SK-N-SH (cell line): ENCODE measurements at regions not wholly inside any gene's neighbourhood (a gene's known extent, or its start where the extent isn't known, plus 50 kb on each side); places are given as distances from the start of the nearest gene placed in this dataset.

Experiments used
- CTCF ChIA-PET: fragments of 300-600, 350-600 bp; formaldehyde crosslinking; extraction: SDS; loops from one replicate; lab custom pipeline; 2021; lab: Yijun Ruan, JAX
- POLR2A ChIA-PET: fragments of 350-600 bp; sonication (Branson Sonifier 250); formaldehyde crosslinking; extraction: SDS; loops from one replicate; lab custom pipeline; 2020; ENCODE audit warnings: antibody characterized with exemption, inconsistent platforms; lab: Yijun Ruan, JAX
- DNase-seq: peaks from one replicate; pipeline ENCODE4 v3.0.0; 2012
- H2AFZ ChIP-seq: fragments of 200-600 bp; sonication (generic); 2 replicates; pipeline ENCODE4 v1.8.1; 2016; ENCODE audit warnings: antibody characterized with exemption, mild to moderate bottlenecking, low read depth
- H3F3A ChIP-seq: fragments of 200-600 bp; sonication (generic); replicated peaks from 2 replicates; pipeline ENCODE3; 2016; ENCODE audit warnings: antibody characterized with exemption, mild to moderate bottlenecking; ENCODE audit not compliant: insufficient read depth
- H3K27ac ChIP-seq, 2 experiments: fragments of 200-500 bp in 1 of 2; fragments of 200-600 bp in 1 of 2; sonication (Bioruptor generic) in 1 of 2; sonication (generic), shearing (Covaris generic) in 1 of 2; 2 replicates each; pipeline versions ENCODE4 v1.5.1 to v1.6.1; 2014 to 2016; ENCODE audit warnings: low read depth in 2 of 2, inconsistent platforms in 1 of 2, low read length in 1 of 2, mild to moderate bottlenecking in 1 of 2, mixed read lengths in 1 of 2
- H3K27me3 ChIP-seq: fragments of 200-600 bp; sonication (generic), shearing (Covaris generic); 2 replicates; pipeline ENCODE4 v1.6.1; 2016; ENCODE audit warnings: mixed run types; ENCODE audit not compliant: insufficient read depth
- H3K36me3 ChIP-seq, 2 experiments: fragments of 200-500 bp in 1 of 2; fragments of 200-600 bp in 1 of 2; sonication (Bioruptor generic) in 1 of 2; sonication (generic) in 1 of 2; replicated peaks in 1 of 2; 2 replicates each; pipeline versions ENCODE3 to v1.5.1; 2014 to 2016; ENCODE audit warnings: low read length in 1 of 2, mild to moderate bottlenecking in 1 of 2; ENCODE audit not compliant: insufficient read depth in 2 of 2, control insufficient read depth in 1 of 2
- H3K4me1 ChIP-seq, 2 experiments: fragments of 200-500 bp in 1 of 2; fragments of 200-600 bp in 1 of 2; sonication (Bioruptor generic) in 1 of 2; sonication (generic), shearing (Covaris generic) in 1 of 2; 2 replicates each; pipeline versions ENCODE4 v1.5.1 to v1.6.1; 2014 to 2016; ENCODE audit warnings: low read depth in 1 of 2, low read length in 1 of 2, mixed run types in 1 of 2; ENCODE audit not compliant: insufficient read depth in 2 of 2, control insufficient read depth in 1 of 2
- H3K4me2 ChIP-seq: fragments of 200-600 bp; sonication (generic), shearing (Covaris generic); 2 replicates; pipeline ENCODE4 v1.6.1; 2017; ENCODE audit warnings: mixed run types
- H3K4me3 ChIP-seq, 2 experiments: fragments of 200-500 bp in 1 of 2; fragments of 200-600 bp in 1 of 2; sonication (Bioruptor generic) in 1 of 2; sonication (generic), shearing (Covaris generic) in 1 of 2; 2 replicates each; pipeline versions ENCODE4 v1.5.1 to v1.8.1; 2014 to 2016; ENCODE audit warnings: low read depth in 2 of 2, inconsistent platforms in 1 of 2, low read length in 1 of 2, mild to moderate bottlenecking in 1 of 2, mixed read lengths in 1 of 2, moderate library complexity in 1 of 2
- H3K79me2 ChIP-seq: fragments of 200-600 bp; sonication (generic); 2 replicates; pipeline ENCODE4 v1.8.1; 2017; ENCODE audit warnings: mild to moderate bottlenecking; ENCODE audit not compliant: insufficient read depth
- H3K9ac ChIP-seq: fragments of 200-600 bp; sonication (generic); 2 replicates; pipeline ENCODE4 v1.6.1; 2017; ENCODE audit warnings: mixed run types
- H3K9me2 ChIP-seq: fragments of 200-600 bp; sonication (generic); 2 replicates; pipeline ENCODE4 v1.6.1; 2017; ENCODE audit warnings: mixed run types
- H3K9me3 ChIP-seq: fragments of 200-600 bp; sonication (generic); 2 replicates; pipeline ENCODE4 v1.6.1; 2017; ENCODE audit warnings: mixed run types, mild to moderate bottlenecking, moderate library complexity
- H4K20me1 ChIP-seq: fragments of 200-600 bp; sonication (generic); 2 replicates; pipeline ENCODE4 v1.6.1; 2017; ENCODE audit warnings: mild to moderate bottlenecking, mixed run types; ENCODE audit not compliant: insufficient read depth
- CHD2 ChIP-seq: fragments of 150-350 bp; IDR thresholded peaks from 2 replicates; pipeline ENCODE4 v1.6.1; 2018; ENCODE audit warnings: low read length; ENCODE audit not compliant: partially characterized antibody
- CTCF ChIP-seq: fragments of 200-600 bp; sonication (generic); IDR thresholded peaks from 2 replicates; pipeline ENCODE4 v1.6.1; 2017; ENCODE audit warnings: antibody characterized with exemption, mild to moderate bottlenecking, moderate library complexity
- ELF1 ChIP-seq: IDR thresholded peaks from 2 replicates; pipeline ENCODE4 v1.4.0; 2012
- EP300 ChIP-seq, 2 experiments: IDR thresholded peaks; 2 replicates each; pipeline versions ENCODE4 v1.4.0 to v1.6.1; 2012; ENCODE audit warnings: borderline replicate concordance in 1 of 2, low read depth in 1 of 2, low read length in 1 of 2
- EZH2phosphoT487 ChIP-seq: fragments of 200-600 bp; sonication (generic); IDR thresholded peaks from 2 replicates; pipeline ENCODE4 v1.6.1; 2017; ENCODE audit warnings: low read depth, mixed run types, mild to moderate bottlenecking, antibody characterized with exemption, moderate library complexity, borderline replicate concordance
- FOSL2 ChIP-seq: IDR thresholded peaks from 2 replicates; pipeline ENCODE4 v1.4.0; 2012; ENCODE audit warnings: low read depth, mild to moderate bottlenecking, moderate library complexity, borderline replicate concordance
- FOXJ3 ChIP-seq: sonication (generic); formaldehyde crosslinking; IDR thresholded peaks from 2 replicates; pipeline ENCODE4 v1.5.1; 2020; ENCODE audit warnings: mild to moderate bottlenecking, missing genetic modification reagents
- FOXM1 ChIP-seq: IDR thresholded peaks from 2 replicates; pipeline ENCODE4 v1.4.0; 2012; ENCODE audit warnings: low read depth, mild to moderate bottlenecking
- GABPA ChIP-seq: IDR thresholded peaks from 2 replicates; pipeline ENCODE4 v1.4.0; 2012; ENCODE audit warnings: low read depth, mild to moderate bottlenecking
- GATA2 ChIP-seq: sonication (generic); formaldehyde crosslinking; IDR thresholded peaks from 2 replicates; pipeline ENCODE4 v1.5.0; 2020; ENCODE audit warnings: mild to moderate bottlenecking, missing genetic modification reagents
- IRF3 ChIP-seq: fragments of 150-350 bp; IDR thresholded peaks from 2 replicates; pipeline ENCODE4 v1.6.1; 2016; ENCODE audit warnings: mild to moderate bottlenecking, low read depth, low read length
- JUND ChIP-seq: IDR thresholded peaks from 2 replicates; pipeline ENCODE4 v1.4.0; 2012
- MAX ChIP-seq: IDR thresholded peaks from 2 replicates; pipeline ENCODE4 v1.4.0; 2012; ENCODE audit warnings: low read depth
- PBX3 ChIP-seq: IDR thresholded peaks from 2 replicates; pipeline ENCODE4; 2012
- RCOR1 ChIP-seq: fragments of 150-350 bp; IDR thresholded peaks from 2 replicates; pipeline ENCODE4 v1.6.1; 2017; ENCODE audit warnings: antibody characterized with exemption, low read length
- RFX5 ChIP-seq: IDR thresholded peaks from 2 replicates; pipeline ENCODE4 v1.6.1; 2012; ENCODE audit warnings: mild to moderate bottlenecking, improper control_type of control experiment, low read length
- RXRA ChIP-seq: IDR thresholded peaks from 2 replicates; pipeline ENCODE4 v1.4.0; 2012; ENCODE audit warnings: low read depth, mild to moderate bottlenecking, borderline replicate concordance
- SMC3 ChIP-seq: IDR thresholded peaks from 2 replicates; pipeline ENCODE4 v1.6.1; 2012; ENCODE audit warnings: low read depth, low read length, improper control_type of control experiment
- TCF12 ChIP-seq: IDR thresholded peaks from 2 replicates; pipeline ENCODE4 v1.4.0; 2012
- TEAD4 ChIP-seq: IDR thresholded peaks from 2 replicates; pipeline ENCODE4 v1.4.0; 2012; ENCODE audit warnings: mild to moderate bottlenecking, borderline replicate concordance; ENCODE audit not compliant: insufficient read depth
- ZBTB33 ChIP-seq: IDR thresholded peaks from 2 replicates; pipeline ENCODE4 v1.4.0; 2012; ENCODE audit warnings: low read depth, borderline replicate concordance

- TF ChIP-seq IRF3: no peak
- TF ChIP-seq TEAD4: no peak
- no peak for TF ChIP-seq RCOR1
- no peak for TF ChIP-seq ELF1
- no peak for TF ChIP-seq EP300 (IDR thresholded peaks at IDR 0.05; ENCODE audit: borderline replicate concordance in 1 of 2, low read depth in 1 of 2, low read length in 1 of 2)
- TF ChIP-seq RFX5: no peak
- TF ChIP-seq PBX3: no peak
- TF ChIP-seq GABPA: no peak
- TF ChIP-seq, all 33 proteins: peak for 0
These were observed 74.7 kb upstream of the TRPC4 start (continued) for GRCh38 chr13:37944081-37944868.

GRCh38 chr13:37942929-37943328, 73.4 kb upstream of the TRPC4 start:
- no peak overlapping the region for H2AFZ ChIP-seq
- H3K9me3 ChIP-seq: no peaks in the 10 kb centered on the region
- no peak overlapping the region for H3K9ac ChIP-seq
- H3K4me2 ChIP-seq: no peak overlapping the region
- no peak for DNase-seq
- H3F3A ChIP-seq: no peaks in the 10 kb centered on the region
- no peak overlapping the region for H3K27ac ChIP-seq
- no peaks in the 10 kb centered on the region for H4K20me1 ChIP-seq
- no peaks in the 10 kb centered on the region for H3K27me3 ChIP-seq
- H3K4me1 ChIP-seq: no peaks in the 10 kb centered on the region; a peak in 1 of 4 replicates
- H3K79me2 ChIP-seq: no peaks in the 10 kb centered on the region
- POLR2A ChIA-PET: no interaction called here
- no peak overlapping the region for H3K4me3 ChIP-seq
- H3K9me2 ChIP-seq: no peaks in the 10 kb centered on the region
- TF ChIP-seq FOXJ3 (CRISPR knock-in tag) (no peak), EZH2phosphoT487 (no peak), RCOR1 (no peak), JUND (no peak), MAX (no peak), TCF12 (no peak), GATA2 (no peak), RFX5 (no peak), SMC3 (no peak), ZBTB33 (no peak), ELF1 (no peak), EP300 (IDR thresholded peaks at IDR 0.05; ENCODE audit: borderline replicate concordance in 1 of 2, low read depth in 1 of 2, low read length in 1 of 2) (no peak), PBX3 (no peak), FOXM1 (no peak), CHD2 (no peak), FOSL2 (no peak), CTCF (no peak), GABPA (no peak), RXRA (no peak)
- TF ChIP-seq, all 33 proteins: peak for 0
- CTCF ChIA-PET: no interaction called here
- H3K36me3 ChIP-seq: no peaks in the 10 kb centered on the region
